Activated T-cell treated with anti-CD3 and anti-CD28 coated beads, Interleukin-2, amount 50 U/mL, for 24 hours (primary cell): ENCODE measurements at regions not wholly inside any gene's neighbourhood (a gene's known extent, or its start where the extent isn't known, plus 50 kb on each side); places are given as distances from the start of the nearest gene placed in this dataset.

Experiments used
- DNase-seq: peaks from one replicate; pipeline ENCODE4 v3.0.0-alpha.2; 2020
- H3K27ac Mint-ChIP-seq: 2 replicates; pipeline ENCODE4 v1.8.0; 2020; ENCODE audit warnings: mild to moderate bottlenecking, mixed read lengths
- H3K27me3 Mint-ChIP-seq: 2 replicates; pipeline ENCODE4 v1.8.0; 2020; ENCODE audit warnings: mixed read lengths
- H3K36me3 Mint-ChIP-seq: 2 replicates; pipeline ENCODE4 v1.8.0; 2020; ENCODE audit warnings: low read depth, mixed read lengths
- H3K4me1 Mint-ChIP-seq: 2 replicates; pipeline ENCODE4 v1.8.0; 2020; ENCODE audit warnings: low read depth, mixed read lengths
- H3K4me3 Mint-ChIP-seq: 2 replicates; pipeline ENCODE4 v1.8.0; 2020; ENCODE audit warnings: mild to moderate bottlenecking, moderate library complexity, mixed read lengths
- H3K9me3 Mint-ChIP-seq: 2 replicates; pipeline ENCODE4 v1.8.0; 2020; ENCODE audit warnings: mixed read lengths

DNA sequence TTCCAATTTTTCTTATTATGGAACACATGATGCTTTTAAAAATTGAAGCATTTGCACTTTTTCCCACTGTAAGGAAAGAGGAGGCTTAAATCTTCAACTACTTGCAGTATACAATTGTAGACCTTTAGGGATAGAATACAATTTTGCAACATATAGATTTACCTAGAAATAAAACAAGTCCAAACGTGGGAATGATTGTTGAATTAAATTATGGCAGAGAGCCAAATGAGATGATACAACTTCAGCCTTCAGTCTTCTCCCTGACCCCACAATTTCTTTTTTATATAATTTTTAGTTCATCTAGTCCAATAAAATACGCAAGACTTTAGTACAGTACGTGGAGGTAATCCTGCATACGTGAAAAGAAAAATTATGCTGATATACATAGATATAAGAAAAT lies 666.5 kb downstream of the SLC16A7 start:
- H3K27ac Mint-ChIP-seq, result no peak overlapping the region

DNA sequence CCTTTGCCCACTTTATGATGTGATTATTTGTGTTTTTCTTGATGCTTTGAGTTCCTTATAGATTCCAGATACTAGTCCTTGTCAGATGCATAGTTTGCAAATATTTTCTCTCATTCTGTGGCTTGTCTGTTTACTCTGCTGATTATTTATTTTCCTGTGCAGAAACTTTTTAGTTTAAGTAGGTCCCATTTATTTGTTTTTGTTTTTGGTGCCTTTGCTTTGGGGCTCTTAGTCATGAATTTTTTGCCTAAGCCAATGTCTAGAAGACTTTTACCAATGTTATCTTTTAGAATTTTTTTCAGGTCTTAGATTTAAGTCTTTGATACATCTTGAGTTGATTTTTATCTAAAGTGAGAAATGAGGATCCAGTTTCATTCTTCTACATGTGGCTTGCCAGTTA lies 667.3 kb downstream of the SLC16A7 start:
- Mint-ChIP-seq H3K4me3 (no peak overlapping the region), H3K36me3 (no peaks in the 10 kb centered on the region), H3K4me1 (no peaks in the 10 kb centered on the region), H3K27me3 (no peaks in the 10 kb centered on the region), H3K27ac (no peak overlapping the region), H3K9me3 (peaks cover 4% of the 10 kb centered on the region)
- DNase-seq, result no peak

More for the DNA sequence above, 666.5 kb downstream of the SLC16A7 start:
- no peak overlapping the region for H3K4me3 Mint-ChIP-seq
- H3K27me3 Mint-ChIP-seq, result no peaks in the 10 kb centered on the region
- H3K36me3 Mint-ChIP-seq, result no peaks in the 10 kb centered on the region
- peaks cover 4% of the 10 kb centered on the region for H3K9me3 Mint-ChIP-seq
- H3K4me1 Mint-ChIP-seq, result no peaks in the 10 kb centered on the region
- no peak for DNase-seq

DNA sequence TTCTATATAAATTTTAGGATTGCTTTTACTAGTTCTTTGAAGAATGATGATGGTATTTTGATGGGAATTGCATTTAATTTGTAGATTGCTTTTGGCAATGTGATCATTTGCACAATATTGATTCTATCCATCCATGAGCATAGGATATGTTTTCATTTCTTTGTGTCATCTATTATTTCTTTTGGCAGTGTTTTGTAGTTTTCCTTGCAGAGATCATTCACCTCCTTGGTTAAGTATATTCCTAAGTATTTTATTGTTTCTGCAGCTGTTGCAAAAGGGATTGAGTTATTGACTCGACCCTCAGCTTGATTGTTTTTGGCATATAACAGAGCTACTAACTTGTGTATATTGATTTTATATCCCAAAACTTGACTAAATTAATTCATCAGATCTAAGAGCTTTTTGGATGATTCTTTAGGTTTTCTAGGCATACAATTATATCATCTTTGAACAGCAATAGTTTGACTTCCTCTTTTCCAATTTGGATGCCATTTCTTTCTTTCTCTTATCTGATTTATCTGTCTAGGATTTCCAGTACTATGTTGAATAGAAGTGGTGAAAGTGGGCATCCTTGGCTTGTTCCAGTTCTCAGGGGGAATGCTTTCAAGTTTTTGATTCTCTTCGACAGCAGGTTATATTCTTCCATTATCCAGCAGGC lies 668.1 kb downstream of the SLC16A7 start:
- Mint-ChIP-seq H3K9me3 (peaks cover 4% of the 10 kb centered on the region), H3K27me3 (no peaks in the 10 kb centered on the region), H3K36me3 (no peaks in the 10 kb centered on the region), H3K27ac (no peak overlapping the region), H3K4me3 (no peak overlapping the region), H3K4me1 (no peaks in the 10 kb centered on the region)
- DNase-seq, result no peak

DNA sequence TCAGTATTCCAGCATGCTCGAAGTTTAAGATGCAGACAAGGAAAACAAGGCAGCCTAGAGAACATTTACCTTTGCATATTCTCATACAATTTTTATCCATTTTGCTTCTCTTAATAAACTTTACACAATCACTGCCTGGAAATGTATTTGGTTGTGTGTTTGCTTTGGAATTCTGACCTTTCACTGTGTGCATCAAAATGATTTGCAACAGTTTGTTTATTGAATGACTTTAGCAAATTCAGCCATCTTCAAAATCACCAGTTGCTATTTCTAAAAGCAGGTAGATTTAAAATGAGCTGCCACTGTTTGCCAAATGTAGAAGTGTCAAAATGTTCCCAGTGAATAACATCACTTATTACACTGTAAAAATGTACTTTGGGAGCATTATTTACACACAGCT lies 669.9 kb downstream of the SLC16A7 start:
- no peak overlapping the region for H3K27ac Mint-ChIP-seq
- H3K4me3 Mint-ChIP-seq, result no peak overlapping the region
- H3K9me3 Mint-ChIP-seq, result peaks cover 6% of the 10 kb centered on the region
- DNase-seq, result no peak
- H3K27me3 Mint-ChIP-seq, result no peaks in the 10 kb centered on the region
- no peaks in the 10 kb centered on the region for H3K36me3 Mint-ChIP-seq
- H3K4me1 Mint-ChIP-seq, result no peaks in the 10 kb centered on the region

DNA sequence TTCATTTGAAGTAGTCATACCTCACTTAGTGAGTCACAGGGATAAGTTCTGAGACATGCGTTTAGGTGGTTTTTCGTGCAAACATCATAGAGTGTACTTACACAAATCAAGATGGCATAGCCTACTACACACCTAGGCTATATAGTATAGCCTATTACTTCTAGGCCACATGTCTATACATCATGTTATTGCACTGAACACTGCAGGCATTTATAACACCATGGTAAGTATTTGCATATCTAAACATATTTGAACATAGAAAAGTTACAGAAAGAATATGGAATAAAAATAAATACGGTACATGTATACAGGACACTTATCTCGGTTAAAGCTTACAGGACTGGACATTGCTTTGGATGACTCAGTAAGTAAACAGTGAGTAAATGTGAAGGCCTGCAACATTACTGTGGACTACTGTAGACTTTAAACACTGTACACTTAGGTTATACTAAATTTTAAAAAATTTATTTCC lies 670.6 kb downstream of the SLC16A7 start:
- Mint-ChIP-seq H3K27ac (no peak overlapping the region), H3K36me3 (no peaks in the 10 kb centered on the region), H3K9me3 (peaks cover 9% of the 10 kb centered on the region), H3K4me3 (no peak overlapping the region), H3K27me3 (no peaks in the 10 kb centered on the region), H3K4me1 (no peaks in the 10 kb centered on the region)
- no peak for DNase-seq

DNA sequence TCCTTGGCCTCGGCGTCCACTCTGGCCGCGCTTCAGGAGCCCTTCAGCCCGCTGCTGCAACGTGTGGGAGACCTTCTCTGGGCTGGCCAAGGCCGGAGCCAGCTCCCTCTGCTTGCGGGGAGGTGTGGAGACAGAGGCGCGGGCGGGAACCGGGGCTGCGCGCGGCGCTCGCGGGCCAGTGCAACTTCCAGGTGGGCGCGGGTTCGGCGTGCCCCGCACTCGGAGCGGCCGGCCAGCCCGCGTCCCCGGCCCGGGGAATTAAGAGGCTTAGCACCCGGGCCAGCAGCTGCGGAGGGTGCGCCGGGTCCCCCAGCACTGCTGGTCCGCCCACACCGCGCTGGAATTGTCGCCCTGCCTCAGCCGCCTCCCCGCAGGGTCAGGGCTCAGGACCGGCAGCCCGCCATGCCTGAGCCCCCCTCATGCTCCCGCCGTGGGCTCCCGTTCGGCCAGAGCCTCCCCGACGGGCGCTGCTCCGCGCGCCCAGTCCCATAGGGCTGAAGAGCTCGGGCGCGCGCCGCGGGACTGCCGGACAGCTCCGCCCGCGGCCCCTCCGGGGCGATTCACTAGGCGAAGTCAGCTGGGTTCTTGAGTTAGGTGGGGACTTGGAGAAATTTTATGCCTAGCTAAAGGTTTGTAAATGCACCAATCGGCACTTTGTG lies 673.9 kb downstream of the SLC16A7 start:
- H3K27ac Mint-ChIP-seq, result no peak overlapping the region
- no peaks in the 10 kb centered on the region for H3K36me3 Mint-ChIP-seq

DNA sequence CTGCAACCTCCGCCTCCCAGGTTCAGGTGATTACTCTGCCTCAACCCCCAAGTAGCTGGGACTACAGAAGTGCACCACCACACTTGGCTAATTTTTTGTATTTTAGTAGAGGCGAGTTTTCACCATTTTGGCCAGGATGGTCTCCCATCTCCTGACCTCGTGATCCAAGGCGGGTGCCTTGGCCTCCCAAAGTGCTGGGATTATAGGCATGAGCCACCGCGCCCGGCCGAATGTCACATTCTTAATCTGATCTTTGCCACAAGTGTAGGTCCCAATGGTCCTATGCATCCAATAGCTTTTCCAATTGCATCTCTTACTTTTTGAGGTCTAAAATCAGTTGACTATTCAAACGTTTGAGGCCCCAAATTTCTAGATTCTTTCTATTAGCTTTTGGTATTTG lies 676.0 kb downstream of the SLC16A7 start:
- Mint-ChIP-seq H3K27ac (no peak overlapping the region), H3K9me3 (peaks cover 5% of the 10 kb centered on the region), H3K27me3 (no peaks in the 10 kb centered on the region), H3K4me1 (no peaks in the 10 kb centered on the region), H3K4me3 (no peak overlapping the region), H3K36me3 (no peaks in the 10 kb centered on the region)
- DNase-seq, result no peak

More for the DNA sequence above, 673.9 kb downstream of the SLC16A7 start:
- DNase-seq, result no peak
- no peak overlapping the region for H3K4me3 Mint-ChIP-seq
- H3K4me1 Mint-ChIP-seq, result no peaks in the 10 kb centered on the region
- H3K27me3 Mint-ChIP-seq, result no peaks in the 10 kb centered on the region
- H3K9me3 Mint-ChIP-seq, result peaks cover 5% of the 10 kb centered on the region

DNA sequence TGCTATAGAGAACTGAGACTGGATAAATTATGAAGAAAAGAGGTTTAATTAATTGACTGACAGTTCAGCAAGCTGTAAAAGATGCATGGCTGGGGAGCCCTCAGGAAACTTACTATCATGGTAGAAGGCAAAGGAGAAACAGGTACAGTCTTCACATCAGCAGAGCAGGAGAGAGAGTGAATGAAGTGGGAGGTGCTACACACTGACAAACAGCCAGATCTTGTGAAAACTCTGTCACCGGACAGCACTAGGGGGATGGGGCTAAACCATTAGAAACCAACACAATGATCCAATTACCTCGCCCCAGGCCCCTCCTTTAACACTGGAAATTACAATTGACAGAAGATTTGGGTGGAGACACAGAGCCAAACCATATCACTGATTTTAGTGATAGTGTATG lies 682.4 kb downstream of the SLC16A7 start:
- no peak for DNase-seq
- Mint-ChIP-seq H3K4me3 (no peak overlapping the region), H3K27me3 (no peaks in the 10 kb centered on the region), H3K9me3 (no peaks in the 10 kb centered on the region), H3K27ac (no peak overlapping the region), H3K4me1 (no peaks in the 10 kb centered on the region), H3K36me3 (no peaks in the 10 kb centered on the region)

DNA sequence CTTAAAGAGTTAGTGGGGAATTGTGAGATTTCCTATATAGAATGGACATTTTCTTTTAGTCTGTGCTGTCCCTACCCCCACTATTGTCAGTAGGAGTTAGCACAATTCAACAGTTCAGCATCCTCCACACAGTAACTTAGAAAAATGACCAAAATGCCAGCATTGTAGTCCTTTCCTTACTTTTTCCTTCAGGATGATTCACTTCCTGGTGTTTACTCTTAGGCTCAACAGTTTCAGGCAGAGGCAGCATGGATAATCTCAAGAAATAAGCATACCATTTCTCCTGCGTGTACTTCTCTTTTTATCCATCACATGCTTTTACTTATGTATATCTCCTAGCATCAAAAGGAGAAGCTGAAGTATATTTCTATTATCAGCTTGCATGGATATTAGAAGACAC lies 683.4 kb downstream of the SLC16A7 start:
- no peak overlapping the region for H3K27ac Mint-ChIP-seq
- H3K4me3 Mint-ChIP-seq, result no peak overlapping the region
- no peaks in the 10 kb centered on the region for H3K27me3 Mint-ChIP-seq
- peaks cover 2% of the 10 kb centered on the region for H3K9me3 Mint-ChIP-seq
- H3K36me3 Mint-ChIP-seq, result no peaks in the 10 kb centered on the region
- no peaks in the 10 kb centered on the region for H3K4me1 Mint-ChIP-seq
- no peak for DNase-seq

DNA sequence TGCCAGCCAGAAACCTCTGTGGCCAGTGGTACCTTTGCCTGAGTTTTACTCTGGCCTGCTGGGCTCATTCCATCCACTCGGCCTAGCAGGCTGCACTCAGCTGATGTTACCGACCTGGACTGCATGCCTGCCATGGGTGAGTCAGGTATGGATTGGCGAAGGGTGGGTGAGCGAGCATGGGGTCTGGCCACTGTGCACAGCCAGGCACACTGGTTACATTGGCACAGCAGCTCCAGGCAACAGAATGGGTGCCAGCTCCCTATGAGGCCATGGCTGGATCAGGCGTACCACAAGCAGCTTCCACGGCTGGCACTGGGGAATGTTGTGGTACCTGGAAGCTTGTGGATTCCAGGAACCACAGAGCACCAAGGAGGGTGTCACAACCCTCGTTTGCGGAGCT lies 685.7 kb downstream of the SLC16A7 start:
- no peak overlapping the region for H3K4me3 Mint-ChIP-seq
- no peaks in the 10 kb centered on the region for H3K4me1 Mint-ChIP-seq
- H3K9me3 Mint-ChIP-seq, result peaks cover 2% of the 10 kb centered on the region
- no peaks in the 10 kb centered on the region for H3K36me3 Mint-ChIP-seq
- DNase-seq, result no peak
- H3K27ac Mint-ChIP-seq, result no peak overlapping the region
- no peaks in the 10 kb centered on the region for H3K27me3 Mint-ChIP-seq

DNA sequence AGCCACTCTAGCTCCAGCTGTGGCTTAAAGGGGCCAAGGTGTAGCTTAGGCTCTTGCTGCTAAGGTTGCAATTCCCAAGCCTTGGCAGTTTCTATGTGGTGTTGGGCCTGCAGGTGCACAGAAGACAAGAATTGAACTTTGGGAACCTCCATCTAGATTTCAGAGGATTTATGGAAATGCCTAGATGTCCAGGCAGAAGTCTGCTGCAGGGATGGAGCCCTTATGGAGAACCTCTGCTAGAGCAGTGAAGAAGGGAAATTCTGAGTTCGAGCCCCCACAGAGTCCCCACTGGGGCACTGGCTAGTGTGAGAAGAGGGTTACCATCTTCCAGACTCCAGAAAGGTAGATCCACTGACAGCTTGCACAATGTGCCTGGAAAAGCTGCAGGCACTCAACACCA lies 694.7 kb downstream of the SLC16A7 start:
- Mint-ChIP-seq H3K27ac (no peak overlapping the region), H3K27me3 (no peaks in the 10 kb centered on the region)
- DNase-seq, result no peak

DNA sequence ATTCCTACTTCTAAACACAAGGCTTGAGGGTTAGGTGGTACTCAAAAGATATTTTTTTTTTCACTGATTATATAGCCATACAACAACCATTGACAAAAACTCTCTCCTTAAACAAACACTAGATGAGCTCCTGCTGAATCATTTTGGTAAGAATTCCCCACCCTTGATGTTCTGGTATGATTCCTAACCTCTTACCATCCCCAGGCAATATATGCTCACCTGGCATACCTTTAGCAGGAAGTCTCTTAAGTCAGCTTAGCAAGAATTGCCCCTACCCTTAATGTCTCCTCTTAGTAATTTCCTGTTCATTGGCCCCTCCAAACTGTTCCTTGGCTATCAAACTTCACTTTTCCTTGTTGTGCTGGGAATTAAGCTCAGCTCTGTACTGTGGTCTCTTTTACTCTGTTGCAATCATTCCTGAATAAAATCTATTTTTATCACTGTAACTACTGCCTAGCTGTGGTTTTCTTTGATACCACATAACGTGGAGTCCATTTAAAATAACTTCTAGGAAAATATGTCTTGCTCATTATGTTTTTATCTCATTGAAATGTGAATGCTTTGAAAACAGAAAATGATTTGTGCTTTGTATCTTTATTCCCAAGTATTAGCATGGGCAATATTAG lies 712.6 kb downstream of the SLC16A7 start:
- H3K4me3 Mint-ChIP-seq, result no peak overlapping the region
- no peaks in the 10 kb centered on the region for H3K4me1 Mint-ChIP-seq
- no peaks in the 10 kb centered on the region for H3K36me3 Mint-ChIP-seq
- no peak for DNase-seq
- no peaks in the 10 kb centered on the region for H3K27me3 Mint-ChIP-seq
- no peak overlapping the region for H3K27ac Mint-ChIP-seq
- H3K9me3 Mint-ChIP-seq, result peaks cover 5% of the 10 kb centered on the region

More for the DNA sequence above, 694.7 kb downstream of the SLC16A7 start:
- Mint-ChIP-seq H3K36me3 (no peaks in the 10 kb centered on the region), H3K9me3 (peaks cover 14% of the 10 kb centered on the region), H3K4me3 (no peak overlapping the region), H3K4me1 (no peaks in the 10 kb centered on the region)

DNA sequence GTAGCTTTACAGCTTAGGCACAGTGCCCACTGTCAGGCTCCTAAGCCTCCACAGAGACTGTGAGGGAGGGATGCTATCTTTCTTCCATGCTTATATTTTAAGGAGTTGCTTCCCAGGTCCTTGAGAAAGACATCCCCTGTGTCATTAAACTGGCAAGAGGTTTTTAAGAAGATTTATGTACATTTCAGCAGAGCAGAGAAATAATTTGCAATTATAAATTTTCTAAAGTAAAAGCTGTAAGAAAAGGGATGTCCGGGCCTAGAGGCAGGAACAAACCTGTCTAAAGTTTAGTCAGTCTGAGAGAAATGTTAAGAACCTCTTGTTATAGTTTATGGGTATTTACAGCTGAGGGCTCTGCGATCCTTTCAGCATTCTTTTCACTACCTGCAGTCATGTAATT lies 716.1 kb downstream of the SLC16A7 start:
- peaks cover 5% of the 10 kb centered on the region for H3K9me3 Mint-ChIP-seq
- no peak for DNase-seq
- no peaks in the 10 kb centered on the region for H3K4me1 Mint-ChIP-seq
- H3K27me3 Mint-ChIP-seq, result no peaks in the 10 kb centered on the region
- H3K27ac Mint-ChIP-seq, result no peak overlapping the region
- H3K36me3 Mint-ChIP-seq, result no peaks in the 10 kb centered on the region
- no peak overlapping the region for H3K4me3 Mint-ChIP-seq

DNA sequence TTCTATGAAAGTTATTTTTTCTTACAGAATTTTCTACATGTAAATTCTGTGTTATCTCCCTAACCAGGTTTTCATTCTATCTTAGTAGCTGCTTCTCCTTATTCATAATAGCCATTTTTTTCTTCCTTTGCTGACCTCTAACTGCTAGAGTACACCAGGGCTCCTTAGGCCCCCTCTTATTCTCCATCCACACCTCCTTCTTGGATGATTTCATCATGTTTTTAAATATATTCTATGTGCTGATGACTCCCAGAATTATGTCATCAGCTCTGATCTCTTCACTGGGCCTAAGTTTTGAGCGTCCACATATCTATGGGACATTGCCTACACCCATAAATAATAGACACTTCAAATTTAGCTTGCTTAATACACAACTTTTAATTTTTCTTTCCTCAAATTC lies 721.5 kb downstream of the SLC16A7 start:
- Mint-ChIP-seq H3K27me3 (no peaks in the 10 kb centered on the region), H3K27ac (no peak overlapping the region), H3K4me3 (no peak overlapping the region), H3K9me3 (no peaks in the 10 kb centered on the region), H3K4me1 (no peaks in the 10 kb centered on the region), H3K36me3 (no peaks in the 10 kb centered on the region)
- DNase-seq, result no peak

DNA sequence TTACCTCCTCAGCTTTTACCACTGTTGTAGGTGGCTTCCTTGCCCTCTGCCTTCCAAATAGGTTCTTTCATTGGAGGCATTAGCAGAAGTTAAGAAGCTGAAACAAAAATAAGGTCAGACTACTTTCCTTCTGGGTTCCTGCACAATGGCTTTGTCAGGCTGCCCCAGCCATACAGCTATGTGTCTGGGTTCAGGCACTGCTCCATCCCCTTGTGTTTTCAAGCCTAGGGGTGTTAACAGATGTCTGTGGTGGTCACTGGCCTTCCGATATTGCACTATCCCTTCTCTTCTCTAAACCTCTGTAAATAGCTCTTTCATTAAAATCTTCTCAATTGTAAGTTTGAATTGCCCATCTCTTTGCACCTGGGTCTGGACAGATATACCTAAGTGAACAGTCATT lies 728.9 kb downstream of the SLC16A7 start:
- Mint-ChIP-seq H3K4me3 (no peak overlapping the region), H3K27me3 (no peaks in the 10 kb centered on the region), H3K27ac (no peak overlapping the region), H3K36me3 (no peaks in the 10 kb centered on the region), H3K9me3 (peaks cover 9% of the 10 kb centered on the region), H3K4me1 (no peaks in the 10 kb centered on the region)
- no peak for DNase-seq
